GM21619 (cell line): ENCODE measurements at regions not wholly inside any gene's neighbourhood (a gene's known extent, or its start where the extent isn't known, plus 50 kb on each side); places are given as distances from the start of the nearest gene placed in this dataset.
"Not testable (repeated sequence)": the region's sequence is repeated elsewhere in the genome, so short reads cannot be mapped to it uniquely, and the experiment has no call there.

Experiments used
- ATAC-seq: cut with Tn5 transposase; IDR thresholded peaks from one replicate; pipeline ENCODE4 v1.9.1; 2021; ENCODE audit not compliant: unreplicated experiment

DNA sequence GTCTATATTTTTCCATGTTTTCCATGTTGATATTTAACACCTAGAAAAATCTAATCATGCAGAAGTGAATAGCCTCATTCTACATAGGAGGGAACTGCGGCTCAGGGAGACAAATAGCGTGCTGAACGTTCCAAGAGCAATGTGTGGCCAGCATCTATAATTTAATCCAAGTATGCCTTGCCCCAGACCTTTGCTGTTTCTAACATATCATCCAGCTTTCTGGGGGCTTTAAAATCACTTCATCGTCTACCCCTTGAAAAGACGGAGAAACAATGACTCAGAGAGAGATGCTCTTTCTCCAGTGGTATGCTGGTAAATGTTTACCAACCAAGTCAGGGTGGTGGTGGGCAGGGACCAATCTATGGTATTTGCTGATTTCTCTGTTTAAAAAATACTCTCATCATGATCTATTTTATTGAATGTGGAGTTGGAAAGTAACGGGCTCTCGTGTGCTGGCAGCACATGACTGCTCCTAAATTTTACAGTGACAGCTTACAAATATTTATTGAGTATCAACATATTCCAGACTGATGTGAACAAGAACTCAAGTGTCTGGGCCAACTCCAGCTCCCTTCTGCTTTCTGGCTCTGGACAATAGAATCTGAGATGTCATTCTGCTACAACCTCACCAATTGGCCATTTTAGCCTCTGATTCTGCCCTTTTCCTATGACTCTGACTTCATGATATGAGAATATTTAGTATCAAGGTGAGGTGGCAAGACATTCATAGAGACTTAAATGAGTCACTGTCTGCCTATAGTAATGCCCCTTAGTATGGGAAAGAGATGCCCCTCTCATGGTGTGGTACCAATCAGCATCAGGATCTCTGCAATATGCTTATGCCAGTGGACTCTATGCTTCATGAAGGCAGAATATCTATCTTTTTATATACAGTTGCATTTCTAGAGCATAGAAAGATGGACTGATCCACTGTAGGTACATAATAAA, 407.4 kb upstream of the TNC start:
- ATAC-seq = no peak

GRCh38 chr9:115531410-115532125, 413.6 kb upstream of the TNC start:
- ATAC-seq = no peak

DNA sequence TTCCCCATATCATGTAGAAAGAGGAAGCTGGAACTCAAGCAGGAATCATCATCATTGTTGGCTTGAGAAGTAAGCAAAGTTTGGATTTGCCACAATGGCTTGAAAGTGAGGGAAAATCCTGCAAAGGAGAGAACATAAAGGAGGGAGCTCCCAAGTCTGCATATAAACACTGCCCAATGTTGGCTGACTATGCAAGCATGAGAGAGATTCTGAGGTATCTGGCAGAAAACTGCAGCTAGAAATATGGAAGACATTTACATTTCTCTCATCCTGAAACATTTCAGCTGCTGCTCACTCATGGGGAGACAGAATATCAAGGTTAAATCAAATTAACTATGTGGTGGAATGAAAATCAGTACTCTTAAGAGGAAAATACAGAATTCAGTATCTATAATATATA, 415.6 kb upstream of the TNC start:
- ATAC-seq = no peak

DNA sequence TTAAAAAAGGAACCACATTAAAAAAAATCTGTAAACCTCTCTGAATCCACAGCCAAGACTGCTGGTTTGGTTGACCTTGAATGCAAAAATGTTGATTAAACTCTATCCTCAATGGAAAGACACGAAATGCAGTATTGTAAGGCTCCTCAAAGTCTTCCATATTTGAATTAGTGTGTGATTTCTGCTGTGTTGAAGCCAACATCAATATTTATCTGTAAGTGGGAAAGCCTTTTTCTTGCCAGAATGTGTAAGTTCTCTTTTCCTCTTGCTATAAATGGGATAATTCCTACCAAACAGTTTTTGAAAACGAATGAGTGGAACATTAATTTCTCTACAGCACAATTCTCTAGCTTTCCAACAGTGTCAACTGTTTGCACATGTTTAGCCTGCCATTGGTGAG, 422.1 kb upstream of the TNC start:
- ATAC-seq = no peak

GRCh38 chr9:115543511-115543910, 425.6 kb upstream of the TNC start:
- ATAC-seq = no peak

- ATAC-seq = no peak
Measured at GRCh38 chr9:115548609-115549260, 430.8 kb upstream of the TNC start.

GRCh38 chr9:115551396-115551795, 433.4 kb upstream of the TNC start:
- no peak for ATAC-seq

GRCh38 chr9:115553060-115553773, 435.3 kb upstream of the TNC start:
- ATAC-seq = no peak

- no peak for ATAC-seq
Measured at GRCh38 chr9:115556432-115556831, 438.5 kb upstream of the TNC start.

DNA sequence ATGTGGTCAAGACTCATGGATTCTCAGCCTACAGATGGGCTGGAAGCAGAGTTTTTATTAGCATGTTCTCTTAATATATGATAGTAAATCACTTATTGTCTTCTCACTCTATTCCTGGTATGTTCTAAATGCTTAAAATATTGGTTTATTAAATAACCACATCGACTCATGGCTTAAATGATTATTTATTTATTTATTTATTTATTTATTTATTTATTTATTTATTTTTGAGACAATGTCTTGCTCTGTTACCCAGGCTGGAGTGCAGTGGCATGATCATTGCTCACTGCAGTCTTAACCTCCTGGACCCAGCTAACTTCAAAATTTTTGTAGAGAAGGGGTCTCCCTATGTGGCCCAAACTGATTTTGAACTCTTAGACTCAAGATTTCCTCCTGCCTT, 457.2 kb upstream of the TNC start:
- ATAC-seq = no peak

- not testable (repeated sequence) for ATAC-seq
Measured at GRCh38 chr9:115585458-115585857, 467.5 kb upstream of the TNC start.

GRCh38 chr9:115587310-115587709, 469.4 kb upstream of the TNC start:
- ATAC-seq = no peak

DNA sequence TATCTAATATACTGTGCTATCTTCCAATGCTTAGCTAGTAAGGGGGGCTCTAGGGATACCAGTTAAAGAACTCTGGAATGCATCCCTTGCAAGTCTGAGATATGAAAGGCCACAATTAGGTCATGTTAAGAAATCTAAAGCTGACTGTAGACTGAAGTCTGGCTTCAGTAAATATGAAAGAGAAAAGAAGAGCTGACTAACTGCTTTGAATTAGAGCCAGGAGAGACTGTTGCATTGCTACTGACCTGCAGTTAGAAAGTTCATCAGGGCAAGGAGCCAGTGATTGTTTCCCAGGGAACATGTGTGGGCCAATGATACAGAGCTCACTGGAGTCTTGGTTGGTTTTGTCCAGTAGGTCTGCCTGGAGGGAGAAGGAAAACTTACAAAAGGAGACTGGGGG, 472.1 kb upstream of the TNC start:
- no peak for ATAC-seq

DNA sequence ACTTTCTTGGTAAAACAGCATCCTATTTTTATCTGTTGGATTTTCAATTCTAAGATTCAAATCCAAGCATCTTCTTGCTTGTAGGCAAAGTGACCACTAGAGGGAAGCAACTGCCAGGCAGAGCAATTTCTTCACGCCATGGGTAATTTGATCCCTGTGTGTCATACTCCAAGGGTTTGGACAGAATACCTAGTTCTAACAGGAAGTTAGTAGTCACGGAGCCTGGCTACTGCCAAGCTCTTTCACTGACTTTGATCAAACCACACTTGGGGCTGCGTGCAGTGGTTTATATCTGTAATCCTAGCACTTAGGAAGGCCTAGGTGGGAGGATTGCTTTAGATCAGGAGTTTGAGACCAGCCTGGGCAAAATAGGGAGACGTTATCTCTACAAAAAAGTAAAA, 473.6 kb upstream of the TNC start:
- no peak for ATAC-seq

DNA sequence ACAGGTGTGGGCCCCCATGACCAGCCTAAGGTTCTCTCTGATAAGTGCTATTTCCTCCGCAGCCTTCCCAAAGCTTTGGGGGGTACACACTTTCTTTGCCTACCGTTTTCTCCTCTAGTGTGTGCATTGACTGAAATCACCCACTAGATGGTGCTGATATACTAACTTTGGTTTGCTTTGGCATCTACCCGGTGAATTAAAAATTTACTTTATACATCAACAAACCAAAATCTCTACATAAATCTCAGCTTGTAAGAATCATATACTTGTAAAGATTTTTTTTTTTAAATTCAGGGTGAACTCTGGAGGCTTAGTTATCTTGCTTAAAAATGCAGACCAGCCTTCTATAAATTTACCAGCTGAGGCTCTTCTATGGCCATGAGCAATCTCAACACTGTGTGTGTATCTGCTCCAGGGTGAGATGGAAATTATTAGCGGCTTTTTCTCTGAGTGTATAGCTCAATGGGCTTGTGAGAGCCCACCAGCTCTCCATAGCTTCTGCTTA, 475.7 kb upstream of the TNC start:
- no peak for ATAC-seq

DNA sequence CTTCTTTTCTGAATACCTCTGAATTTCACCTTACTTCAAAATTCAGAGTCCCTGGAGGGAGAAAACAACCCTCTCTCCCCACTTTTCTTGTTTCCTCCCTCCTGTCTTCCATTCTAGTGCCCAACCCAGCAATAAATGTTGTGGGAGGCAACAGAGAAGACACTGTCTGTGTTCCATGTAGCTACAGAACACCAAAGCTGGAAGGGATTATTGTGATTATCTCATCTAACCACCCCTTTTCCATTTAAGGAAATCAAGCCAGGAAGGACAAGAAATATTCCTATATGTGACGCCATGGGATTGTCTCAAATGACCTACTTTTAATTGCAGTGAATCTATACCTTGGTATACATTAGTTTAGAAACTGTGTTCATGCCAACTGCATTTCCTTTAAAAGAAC, 476.6 kb upstream of the TNC start:
- no peak for ATAC-seq

DNA sequence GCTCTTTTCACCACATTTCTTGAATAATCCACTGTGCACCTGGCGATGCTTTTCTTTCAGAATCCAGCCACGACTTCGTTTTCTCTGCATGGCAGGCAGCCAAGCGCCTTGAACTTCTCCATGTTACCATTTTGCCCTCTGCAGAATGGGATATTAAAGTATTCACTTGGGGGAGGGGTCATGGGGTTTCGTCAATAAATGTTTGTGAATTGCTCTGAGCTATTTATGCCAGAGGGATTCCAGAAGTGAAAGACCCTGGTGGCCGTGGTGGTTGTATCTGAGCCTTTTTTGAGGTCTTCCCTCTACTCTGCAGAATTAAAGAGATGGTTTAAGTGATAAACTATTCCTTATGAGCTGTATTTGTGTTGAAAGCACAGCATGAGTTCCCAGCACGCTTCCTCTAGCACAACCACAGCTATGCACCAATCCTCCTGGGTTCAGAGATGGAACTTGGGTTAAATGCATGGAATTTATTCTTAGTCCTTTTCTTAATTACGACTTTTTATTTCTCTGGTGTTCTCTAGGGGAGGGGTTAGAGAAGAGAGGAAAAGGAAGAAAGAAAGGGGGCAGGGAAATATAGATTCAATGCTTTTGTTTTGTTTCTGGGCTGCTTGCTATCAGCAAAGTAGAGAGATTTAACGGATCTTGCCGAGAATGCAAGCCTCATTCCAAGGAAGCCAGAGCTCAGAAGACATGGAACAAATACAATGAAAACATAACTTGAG, 478.2 kb upstream of the TNC start:
- no peak for ATAC-seq

GRCh38 chr9:115596746-115597080, 478.8 kb upstream of the TNC start:
- ATAC-seq = no peak

DNA sequence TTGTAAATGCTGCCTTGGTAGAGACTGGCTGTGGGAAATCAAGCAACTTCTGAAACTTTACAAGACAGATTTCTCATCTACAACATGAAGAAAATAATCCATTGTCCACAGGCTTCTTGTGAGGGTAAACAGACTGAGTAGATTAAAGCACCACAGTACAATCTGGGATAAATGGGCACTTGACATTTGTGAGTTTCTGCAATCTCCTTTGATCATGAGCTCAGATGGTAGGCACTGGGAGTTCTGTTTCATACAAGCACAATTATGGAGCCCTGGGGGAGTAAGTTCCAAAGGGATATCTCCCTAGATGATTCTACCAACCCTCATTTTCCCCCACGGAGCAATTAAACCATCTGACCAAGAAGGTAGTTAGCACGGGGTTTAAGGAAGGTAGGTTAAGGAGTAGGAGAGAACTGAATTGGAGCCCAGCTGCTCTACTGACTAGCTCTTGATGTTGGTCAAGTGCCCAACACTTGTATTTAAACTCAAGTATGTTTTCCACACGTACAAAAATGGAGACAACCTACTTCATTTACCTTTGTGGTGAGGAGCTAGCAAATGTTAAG, 479.5 kb upstream of the TNC start:
- no peak for ATAC-seq

DNA sequence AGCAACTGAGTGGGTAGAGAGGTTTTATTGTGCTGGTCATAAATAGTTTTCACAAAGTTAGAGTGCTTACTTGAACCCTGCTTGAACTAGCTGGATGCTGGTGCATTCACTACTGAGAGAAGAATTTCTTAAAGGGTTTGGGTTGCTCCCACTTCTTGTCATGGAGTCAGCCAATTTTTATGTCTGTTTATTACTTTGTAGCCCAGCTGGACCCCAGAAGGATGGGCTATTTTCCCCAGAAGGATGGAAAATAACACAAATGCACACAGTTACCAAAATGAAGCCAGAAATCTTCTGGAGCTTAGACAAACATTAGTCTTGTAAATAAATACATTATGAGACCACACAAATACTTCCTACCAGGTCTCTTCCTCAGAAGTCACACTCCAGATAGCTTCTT, 480.8 kb upstream of the TNC start:
- ATAC-seq = no peak
